ENCODE measurements at regions not wholly inside any gene's neighbourhood (a gene's known extent, or its start where the extent isn't known, plus 50 kb on each side); places are given as distances from the start of the nearest gene placed in this dataset.

- Histone ChIP-seq H2AFZ (ENCODE audit: low read depth, low read length) (no peak overlapping the region), H3K4me3 (ENCODE audit: low read length) (no peak overlapping the region), H3K4me1 (ENCODE audit: insufficient read depth, low read length) (no peaks in the 10 kb centered on the region), H3K9me3 (ENCODE audit: low read length) (no peaks in the 10 kb centered on the region), H3K27me3 (ENCODE audit: insufficient read depth, low read length) (no peaks in the 10 kb centered on the region), H3K36me3 (ENCODE audit: insufficient read depth, low read length) (no peaks in the 10 kb centered on the region)
Measured at GRCh38 chr10:128300290-128300824, 174.1 kb upstream of the MKI67 start.

GRCh38 chr10:128301051-128301450, 174.8 kb upstream of the MKI67 start:
- no peak overlapping the region for H3K4me3 ChIP-seq (ENCODE audit: low read length)
- no peaks in the 10 kb centered on the region for H3K4me1 ChIP-seq (ENCODE audit: insufficient read depth, low read length)
- no peaks in the 10 kb centered on the region for H3K36me3 ChIP-seq (ENCODE audit: insufficient read depth, low read length)
- H2AFZ ChIP-seq (ENCODE audit: low read depth, low read length): no peak overlapping the region
- no peaks in the 10 kb centered on the region for H3K9me3 ChIP-seq (ENCODE audit: low read length)
- H3K27me3 ChIP-seq (ENCODE audit: insufficient read depth, low read length): no peaks in the 10 kb centered on the region

DNA sequence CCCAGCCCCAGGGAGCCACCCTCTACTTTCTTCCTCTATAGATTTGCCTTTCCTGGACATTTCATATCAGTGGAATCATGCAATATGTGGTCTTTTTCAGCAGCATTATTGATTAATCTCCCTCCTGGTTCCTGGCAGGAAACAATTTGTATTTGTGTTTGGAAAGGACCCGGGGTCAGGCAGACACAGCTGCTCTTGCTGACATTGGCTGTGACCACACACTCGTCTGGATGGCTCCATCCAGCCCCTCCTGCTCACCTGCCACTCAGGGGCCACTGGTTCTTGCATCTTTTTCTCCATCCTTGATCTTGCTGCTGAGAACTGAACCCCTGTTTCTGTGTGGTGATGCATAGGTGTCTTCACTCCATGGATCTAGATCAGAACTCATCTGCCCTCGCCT, 176.6 kb upstream of the MKI67 start:
- Histone ChIP-seq H3K9me3 (ENCODE audit: low read length) (no peaks in the 10 kb centered on the region), H2AFZ (ENCODE audit: low read depth, low read length) (no peak overlapping the region), H3K4me3 (ENCODE audit: low read length) (no peak overlapping the region), H3K4me1 (ENCODE audit: insufficient read depth, low read length) (no peaks in the 10 kb centered on the region), H3K36me3 (ENCODE audit: insufficient read depth, low read length) (no peaks in the 10 kb centered on the region), H3K27me3 (ENCODE audit: insufficient read depth, low read length) (no peaks in the 10 kb centered on the region)

DNA sequence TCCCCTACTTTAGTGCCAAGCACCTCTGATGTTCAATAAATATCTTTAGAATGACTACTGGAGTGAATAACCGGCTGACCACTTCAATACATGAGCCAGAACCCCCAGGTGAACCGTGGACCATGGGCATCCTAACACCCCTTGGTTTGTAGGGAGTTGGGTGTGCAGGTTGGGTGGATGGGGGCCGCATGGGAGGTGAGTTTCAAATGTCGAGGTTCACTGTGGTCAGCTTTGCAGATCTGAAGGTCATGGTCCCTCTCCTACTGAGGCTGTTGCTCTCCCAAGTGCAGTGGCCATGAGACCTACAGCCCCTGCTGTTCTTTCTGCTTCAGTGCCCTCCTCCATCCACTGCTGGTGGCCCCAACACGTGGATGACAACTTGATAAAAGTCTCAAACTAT, 178.0 kb upstream of the MKI67 start:
- Histone ChIP-seq H2AFZ (ENCODE audit: low read depth, low read length) (no peak overlapping the region), H3K27me3 (ENCODE audit: insufficient read depth, low read length) (no peaks in the 10 kb centered on the region), H3K9me3 (ENCODE audit: low read length) (no peaks in the 10 kb centered on the region), H3K4me3 (ENCODE audit: low read length) (no peak overlapping the region), H3K36me3 (ENCODE audit: insufficient read depth, low read length) (no peaks in the 10 kb centered on the region), H3K4me1 (ENCODE audit: insufficient read depth, low read length) (no peaks in the 10 kb centered on the region)

- H3K27me3 ChIP-seq (ENCODE audit: insufficient read depth, low read length): no peaks in the 10 kb centered on the region
- H3K36me3 ChIP-seq (ENCODE audit: insufficient read depth, low read length): no peaks in the 10 kb centered on the region
- no peaks in the 10 kb centered on the region for H3K4me1 ChIP-seq (ENCODE audit: insufficient read depth, low read length)
- H2AFZ ChIP-seq (ENCODE audit: low read depth, low read length): no peak overlapping the region
- H3K4me3 ChIP-seq (ENCODE audit: low read length): no peak overlapping the region
- no peaks in the 10 kb centered on the region for H3K9me3 ChIP-seq (ENCODE audit: low read length)
Measured at GRCh38 chr10:128305601-128306345, 179.6 kb upstream of the MKI67 start.

DNA sequence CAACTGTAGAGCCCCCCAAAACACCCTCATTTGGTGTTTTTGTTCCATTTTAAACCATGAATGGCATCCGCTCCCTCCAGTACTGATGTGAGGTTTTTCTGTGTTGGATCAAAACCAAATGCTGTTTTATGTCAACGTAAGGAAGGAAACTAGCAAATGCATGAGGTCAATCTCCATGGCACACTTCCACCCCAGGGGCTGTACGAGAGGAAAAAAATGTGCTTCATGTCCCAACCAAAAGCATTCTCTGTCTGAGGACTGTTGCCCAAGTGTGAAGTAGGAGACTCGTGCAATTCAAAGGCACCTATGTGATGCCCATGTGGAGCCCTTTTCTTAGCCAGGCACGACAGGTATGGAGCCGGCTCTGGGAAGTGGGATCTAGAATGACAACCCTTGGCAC, 180.3 kb upstream of the MKI67 start:
- H3K4me1 ChIP-seq (ENCODE audit: insufficient read depth, low read length): no peaks in the 10 kb centered on the region
- no peak overlapping the region for H3K4me3 ChIP-seq (ENCODE audit: low read length)
- no peak overlapping the region for H2AFZ ChIP-seq (ENCODE audit: low read depth, low read length)
- no peaks in the 10 kb centered on the region for H3K9me3 ChIP-seq (ENCODE audit: low read length)
- H3K36me3 ChIP-seq (ENCODE audit: insufficient read depth, low read length): no peaks in the 10 kb centered on the region
- no peaks in the 10 kb centered on the region for H3K27me3 ChIP-seq (ENCODE audit: insufficient read depth, low read length)

- no peaks in the 10 kb centered on the region for H3K4me1 ChIP-seq (ENCODE audit: insufficient read depth, low read length)
- H3K4me3 ChIP-seq (ENCODE audit: low read length): no peak overlapping the region
- H3K36me3 ChIP-seq (ENCODE audit: insufficient read depth, low read length): no peaks in the 10 kb centered on the region
- no peaks in the 10 kb centered on the region for H3K9me3 ChIP-seq (ENCODE audit: low read length)
- H3K27me3 ChIP-seq (ENCODE audit: insufficient read depth, low read length): no peaks in the 10 kb centered on the region
- no peak overlapping the region for H2AFZ ChIP-seq (ENCODE audit: low read depth, low read length)
Measured at GRCh38 chr10:128306966-128307365, 180.7 kb upstream of the MKI67 start.

- Histone ChIP-seq H3K4me1 (ENCODE audit: insufficient read depth, low read length) (no peaks in the 10 kb centered on the region), H3K9me3 (ENCODE audit: low read length) (no peaks in the 10 kb centered on the region), H3K4me3 (ENCODE audit: low read length) (no peak overlapping the region), H2AFZ (ENCODE audit: low read depth, low read length) (no peak overlapping the region), H3K27me3 (ENCODE audit: insufficient read depth, low read length) (no peaks in the 10 kb centered on the region), H3K36me3 (ENCODE audit: insufficient read depth, low read length) (no peaks in the 10 kb centered on the region)
Measured at GRCh38 chr10:128307820-128308219, 181.6 kb upstream of the MKI67 start.

- Histone ChIP-seq H3K4me3 (ENCODE audit: low read length) (no peak overlapping the region), H3K4me1 (ENCODE audit: insufficient read depth, low read length) (no peaks in the 10 kb centered on the region), H3K9me3 (ENCODE audit: low read length) (no peaks in the 10 kb centered on the region), H2AFZ (ENCODE audit: low read depth, low read length) (no peak overlapping the region), H3K27me3 (ENCODE audit: insufficient read depth, low read length) (no peaks in the 10 kb centered on the region), H3K36me3 (ENCODE audit: insufficient read depth, low read length) (no peaks in the 10 kb centered on the region)
Measured at GRCh38 chr10:128310971-128311658, 184.9 kb upstream of the MKI67 start.

- H3K27me3 ChIP-seq (ENCODE audit: insufficient read depth, low read length): no peaks in the 10 kb centered on the region
- no peak overlapping the region for H2AFZ ChIP-seq (ENCODE audit: low read depth, low read length)
- H3K4me3 ChIP-seq (ENCODE audit: low read length): no peak overlapping the region
- H3K9me3 ChIP-seq (ENCODE audit: low read length): no peaks in the 10 kb centered on the region
- H3K36me3 ChIP-seq (ENCODE audit: insufficient read depth, low read length): no peaks in the 10 kb centered on the region
- no peaks in the 10 kb centered on the region for H3K4me1 ChIP-seq (ENCODE audit: insufficient read depth, low read length)
Measured at GRCh38 chr10:128312250-128312649, 186.0 kb upstream of the MKI67 start.

DNA sequence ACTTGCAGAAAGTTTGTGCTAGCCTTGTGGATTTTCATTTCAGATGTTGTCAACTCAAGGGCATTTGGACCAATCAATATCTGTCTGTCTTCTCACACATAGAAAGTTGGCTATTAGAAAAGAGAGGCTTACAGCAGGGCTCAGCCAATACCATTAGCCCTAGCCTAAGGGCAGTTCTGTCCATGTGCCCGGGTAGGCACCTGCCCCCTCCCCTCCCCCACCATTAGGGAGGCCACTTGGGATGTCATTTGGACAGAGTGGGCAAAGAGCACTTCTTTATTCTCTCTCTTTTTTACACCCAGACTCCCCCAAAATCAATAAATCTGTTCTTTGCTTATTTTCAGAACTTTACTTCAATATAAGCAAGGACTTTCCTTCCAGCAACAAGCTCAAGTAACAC, 188.5 kb upstream of the MKI67 start:
- no peaks in the 10 kb centered on the region for H3K9me3 ChIP-seq (ENCODE audit: low read length)
- no peak overlapping the region for H2AFZ ChIP-seq (ENCODE audit: low read depth, low read length)
- no peaks in the 10 kb centered on the region for H3K27me3 ChIP-seq (ENCODE audit: insufficient read depth, low read length)
- H3K4me3 ChIP-seq (ENCODE audit: low read length): no peak overlapping the region
- no peaks in the 10 kb centered on the region for H3K4me1 ChIP-seq (ENCODE audit: insufficient read depth, low read length)
- H3K36me3 ChIP-seq (ENCODE audit: insufficient read depth, low read length): no peaks in the 10 kb centered on the region

DNA sequence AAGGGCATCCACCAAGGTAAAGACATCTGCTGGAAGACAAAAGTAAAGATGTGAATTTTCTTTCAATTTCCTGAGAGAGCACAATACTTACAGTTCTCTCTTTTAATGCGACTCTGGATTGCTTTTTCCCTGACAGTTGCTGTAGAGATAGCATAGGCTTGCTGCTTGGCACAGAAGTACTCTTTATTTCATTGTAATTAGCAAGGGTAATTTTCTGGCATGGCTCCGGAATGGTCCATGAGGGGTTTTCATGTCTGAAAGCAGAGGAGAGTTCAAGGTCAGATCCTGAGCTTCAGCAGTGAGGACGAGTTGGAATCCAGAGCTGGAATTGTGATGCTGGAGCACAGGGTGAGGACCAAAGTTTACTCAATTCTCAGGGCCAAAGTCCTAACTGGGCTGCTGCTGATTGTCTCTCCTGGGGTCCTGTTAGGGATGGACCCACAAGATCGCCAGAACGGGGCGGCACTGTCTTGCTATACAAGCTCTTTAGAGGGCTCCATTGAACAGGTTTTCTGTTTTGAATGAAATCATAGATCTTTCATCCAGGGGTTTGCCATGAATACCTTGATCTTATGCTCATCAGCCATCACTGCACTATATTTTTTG, 190.0 kb upstream of the MKI67 start:
- no peaks in the 10 kb centered on the region for H3K9me3 ChIP-seq (ENCODE audit: low read length)
- H3K27me3 ChIP-seq (ENCODE audit: insufficient read depth, low read length): no peaks in the 10 kb centered on the region
- no peak overlapping the region for H3K4me3 ChIP-seq (ENCODE audit: low read length)
- no peak overlapping the region for H2AFZ ChIP-seq (ENCODE audit: low read depth, low read length)
- no peaks in the 10 kb centered on the region for H3K36me3 ChIP-seq (ENCODE audit: insufficient read depth, low read length)
- no peaks in the 10 kb centered on the region for H3K4me1 ChIP-seq (ENCODE audit: insufficient read depth, low read length)

- H3K36me3 ChIP-seq (ENCODE audit: insufficient read depth, low read length): no peaks in the 10 kb centered on the region
- no peaks in the 10 kb centered on the region for H3K9me3 ChIP-seq (ENCODE audit: low read length)
- no peaks in the 10 kb centered on the region for H3K4me1 ChIP-seq (ENCODE audit: insufficient read depth, low read length)
- no peak overlapping the region for H3K4me3 ChIP-seq (ENCODE audit: low read length)
- H2AFZ ChIP-seq (ENCODE audit: low read depth, low read length): no peak overlapping the region
- H3K27me3 ChIP-seq (ENCODE audit: insufficient read depth, low read length): no peaks in the 10 kb centered on the region
Measured at GRCh38 chr10:128316925-128317324, 190.7 kb upstream of the MKI67 start.
